ENCODE measurements at regions not wholly inside any gene's neighbourhood (a gene's known extent, or its start where the extent isn't known, plus 50 kb on each side); places are given as distances from the start of the nearest gene placed in this dataset.

- no peak for DNase-seq
Measured at GRCh38 chr3:21357241-21357640, 393.8 kb downstream of the ZNF385D start.

DNA sequence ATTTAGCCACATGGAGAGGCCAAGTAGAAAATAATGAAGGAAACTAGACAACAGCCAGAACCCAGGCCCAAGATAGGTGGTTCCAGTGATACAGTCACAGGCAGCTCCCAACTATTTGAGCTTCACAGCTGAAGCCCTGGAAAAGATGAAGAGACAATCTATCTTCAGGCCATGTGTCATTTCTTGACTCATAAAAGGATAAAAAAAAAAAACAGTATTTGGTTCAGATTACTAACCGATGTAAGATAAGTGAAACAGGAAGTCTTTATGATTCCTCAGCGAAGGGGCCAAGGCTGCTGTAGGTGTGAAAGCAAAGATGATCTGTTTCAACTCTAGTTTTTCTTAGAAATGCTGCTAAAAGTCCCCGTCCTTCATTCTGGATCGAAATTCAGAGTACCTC is 394.6 kb downstream of the ZNF385D start:
- no peak for DNase-seq

GRCh38 chr3:21345382-21345976 is 405.5 kb downstream of the ZNF385D start:
- no peak for DNase-seq

DNA sequence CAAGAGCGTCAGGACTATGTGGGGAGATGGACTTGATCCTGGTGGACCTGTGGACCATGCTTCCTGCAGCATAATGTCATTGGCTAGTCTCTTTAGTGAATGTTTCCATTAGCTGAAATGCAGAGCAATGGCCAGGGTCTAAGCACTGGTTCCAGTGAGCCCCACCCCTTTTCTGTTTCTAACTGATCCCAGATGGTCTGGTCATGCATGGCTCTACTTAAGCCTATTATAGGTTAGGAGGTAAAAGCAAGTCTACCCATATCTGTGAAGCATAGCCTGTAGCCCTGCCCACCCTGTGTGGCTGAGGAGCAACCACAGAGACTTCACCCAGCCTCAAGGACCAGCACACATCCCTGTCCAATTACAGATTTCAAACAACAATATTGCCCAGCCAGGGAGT is 419.2 kb downstream of the ZNF385D start:
- DNase-seq, result no peak

- no peak for DNase-seq
Measured at GRCh38 chr3:21331321-21331720, 419.7 kb downstream of the ZNF385D start.

- DNase-seq, result no peak
Measured at GRCh38 chr3:21330293-21330692, 420.7 kb downstream of the ZNF385D start.

- DNase-seq, result no peak
Measured at GRCh38 chr3:21328711-21329390, 422.2 kb downstream of the ZNF385D start.

GRCh38 chr3:21326704-21327475 is 424.1 kb downstream of the ZNF385D start:
- no peak for DNase-seq

DNA sequence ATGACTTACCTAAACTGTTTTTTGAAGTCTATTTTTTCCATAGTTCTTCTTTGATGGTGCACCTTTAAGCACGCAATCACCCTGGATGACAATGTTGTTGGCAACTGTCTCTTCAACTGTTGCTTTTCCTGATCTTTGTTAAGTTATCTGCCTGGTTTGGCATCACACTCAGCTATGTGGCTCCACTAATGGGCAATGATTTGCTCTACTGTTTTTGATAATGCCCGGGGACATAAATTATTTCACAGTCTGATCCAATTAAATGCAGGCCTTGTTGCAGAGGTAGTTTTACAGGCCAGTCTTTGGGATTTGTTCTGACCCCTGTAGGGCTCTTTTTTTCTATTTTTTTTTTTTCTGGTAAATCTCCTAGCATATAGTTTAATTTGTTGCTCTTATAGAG is 436.3 kb downstream of the ZNF385D start:
- no peak for DNase-seq

DNA sequence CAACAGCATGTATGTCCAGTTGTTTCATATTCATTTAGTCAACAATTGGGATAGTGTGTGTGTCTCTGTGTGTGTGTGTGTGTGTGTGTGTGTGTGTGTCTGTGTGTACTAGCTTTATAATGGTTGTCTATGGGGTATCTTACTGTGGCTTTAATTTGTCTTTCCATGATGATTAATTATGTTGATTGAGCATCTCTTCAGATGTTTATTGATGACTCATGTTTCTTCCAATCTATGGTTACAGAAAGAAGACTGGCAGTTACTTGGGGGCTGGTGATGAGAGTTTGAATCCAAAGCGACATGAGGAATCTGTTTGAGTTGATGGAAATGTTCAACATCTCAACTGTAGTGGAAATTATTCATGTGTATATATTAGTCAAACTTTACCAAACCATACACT is 440.1 kb downstream of the ZNF385D start:
- no peak for DNase-seq

GRCh38 chr3:21310161-21310560 is 440.8 kb downstream of the ZNF385D start:
- no peak for DNase-seq

GRCh38 chr3:21297304-21297703 is 453.7 kb downstream of the ZNF385D start:
- no peak for DNase-seq

DNA sequence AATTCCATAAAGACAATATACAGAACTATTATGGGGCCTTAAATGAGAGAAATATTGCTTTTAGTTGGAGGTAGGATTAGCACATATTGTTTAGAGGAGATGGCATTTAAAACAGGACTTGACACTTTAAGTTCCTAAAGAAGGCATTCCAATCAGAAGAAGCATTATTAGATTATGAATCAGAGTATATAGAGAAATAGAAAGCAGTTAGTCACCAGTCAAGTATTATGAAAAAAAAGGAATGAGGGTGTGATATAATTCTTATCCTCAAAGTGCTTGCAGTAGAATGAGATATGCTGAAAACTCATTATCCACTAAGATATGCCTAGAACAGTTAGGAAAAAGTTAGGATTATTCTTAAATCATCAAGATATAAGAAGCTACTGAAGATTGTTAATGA is 456.2 kb downstream of the ZNF385D start:
- no peak for DNase-seq

- DNase-seq, result no peak
Measured at GRCh38 chr3:21292971-21293370, 458.0 kb downstream of the ZNF385D start.

GRCh38 chr3:21290557-21290956 is 460.5 kb downstream of the ZNF385D start:
- DNase-seq, result no peak

GRCh38 chr3:21274079-21274571 is 476.9 kb downstream of the ZNF385D start:
- no peak for DNase-seq

DNA sequence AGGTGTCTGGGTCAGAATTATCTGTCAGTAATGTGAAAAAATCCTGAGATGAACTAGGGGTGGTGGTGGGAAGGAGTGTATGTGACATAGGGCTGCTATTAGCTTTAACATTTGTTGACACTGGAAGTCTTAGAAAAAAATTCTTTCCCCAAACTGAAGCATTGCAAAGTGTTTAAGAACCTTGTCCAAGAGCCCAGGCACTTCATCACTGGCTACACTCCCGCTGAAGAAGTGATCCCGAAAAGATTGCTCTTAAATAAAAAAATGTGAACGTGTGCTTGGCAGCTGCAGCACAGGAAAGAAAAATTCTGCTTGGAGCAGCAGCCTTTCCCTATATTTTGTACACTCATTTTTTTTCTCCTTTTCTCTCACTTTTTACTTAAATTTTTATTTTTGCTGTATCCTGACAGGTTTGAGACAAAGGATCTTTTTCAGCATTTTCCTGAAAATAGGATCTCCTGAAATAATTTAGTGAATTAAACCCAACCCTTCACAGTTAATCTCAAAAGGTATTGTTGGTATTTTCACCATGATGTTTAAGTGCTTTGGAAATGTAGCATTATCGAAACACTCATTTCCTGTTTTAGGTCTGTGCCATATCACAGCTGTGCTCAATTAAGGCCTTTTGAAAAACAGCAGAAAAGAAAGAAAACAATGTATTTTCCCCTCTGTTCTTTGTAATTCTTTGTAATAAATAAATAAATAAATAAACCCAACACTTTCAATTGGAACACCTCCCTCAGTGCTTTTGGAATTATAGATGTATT is 477.6 kb downstream of the ZNF385D start:
- DNase-seq, result no peak

GRCh38 chr3:21271606-21272016 is 479.4 kb downstream of the ZNF385D start:
- no peak for DNase-seq

DNA sequence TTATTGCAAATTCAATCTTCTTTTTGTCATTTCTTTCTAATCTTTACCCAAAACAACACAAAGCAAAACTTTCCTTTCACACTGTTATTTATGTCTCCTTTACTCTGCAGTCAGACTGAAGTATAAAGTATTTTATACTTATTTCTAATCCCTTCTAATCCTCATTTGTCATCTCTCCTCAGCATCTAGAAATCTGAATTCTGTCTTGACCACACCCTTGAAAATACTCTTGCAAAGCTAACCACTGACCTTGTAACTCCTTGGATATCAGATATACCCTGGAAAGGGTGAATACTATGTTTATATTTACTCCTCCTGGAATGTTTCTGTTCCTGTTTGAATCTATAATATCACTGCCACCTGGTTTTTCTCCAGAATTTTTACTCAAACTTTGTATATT is 481.1 kb downstream of the ZNF385D start:
- DNase-seq, result no peak

DNA sequence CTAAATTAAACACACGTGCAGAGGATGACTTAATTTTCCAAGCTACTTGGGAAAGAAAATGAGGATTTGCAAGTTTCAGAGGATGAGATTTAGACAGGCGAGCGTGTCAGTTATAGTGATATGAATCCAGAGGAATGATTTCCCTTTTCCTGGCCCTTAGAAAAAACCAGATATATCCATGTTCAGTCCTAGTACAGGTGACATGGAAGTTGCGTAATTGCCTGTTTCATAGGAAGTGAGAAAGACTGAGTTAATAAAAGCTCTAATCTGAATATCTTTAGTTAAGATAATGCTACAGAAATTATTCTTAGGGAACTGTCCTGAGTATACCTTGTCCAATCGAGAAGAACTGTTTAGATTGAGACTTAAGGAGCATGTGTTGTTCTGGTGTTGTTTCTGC is 490.5 kb downstream of the ZNF385D start:
- DNase-seq, result no peak

DNA sequence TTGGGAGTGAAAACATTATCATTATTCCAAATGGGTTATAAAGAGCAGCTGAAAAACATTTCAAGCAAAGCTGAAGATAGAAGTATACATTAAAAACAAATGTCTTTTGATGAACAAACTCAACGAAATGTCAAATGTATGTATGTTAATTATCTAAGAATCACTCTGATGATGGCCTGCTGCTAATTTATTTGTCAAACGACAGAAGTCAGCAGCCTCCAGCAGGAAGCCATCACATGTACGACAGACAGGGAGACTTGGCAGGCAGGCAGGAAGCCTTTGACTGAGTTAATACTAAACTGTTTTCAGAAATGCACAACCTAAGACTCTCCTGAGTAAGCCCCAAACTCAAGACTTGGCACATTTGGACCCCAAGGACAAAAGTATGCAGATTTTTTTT is 491.1 kb downstream of the ZNF385D start:
- no peak for DNase-seq

- no peak for DNase-seq
Measured at GRCh38 chr3:21256932-21257331, 494.1 kb downstream of the ZNF385D start.

GRCh38 chr3:21238661-21239060 is 512.3 kb downstream of the ZNF385D start:
- no peak for DNase-seq
